HL-60 (cell line): ENCODE measurements at regions not wholly inside any gene's neighbourhood (a gene's known extent, or its start where the extent isn't known, plus 50 kb on each side); places are given as distances from the start of the nearest gene placed in this dataset.

Source experiments
- CTCF ChIP-seq: IDR thresholded peaks from one replicate; pipeline ENCODE4 v1.5.1; 2011; ENCODE audit warnings: low read length, control low read depth, inconsistent platforms; ENCODE audit not compliant: insufficient read depth
- REST ChIP-seq: IDR thresholded peaks from 2 replicates; pipeline ENCODE4 v1.6.1; 2012; ENCODE audit warnings: low read depth; ENCODE audit not compliant: insufficient replicate concordance

- TF ChIP-seq CTCF, result no peak
- TF ChIP-seq REST, result no peak
Observed at GRCh38 chr9:115196919-115197318, 79.0 kb upstream of the TNC start.
